Caco-2 (cell line): ENCODE measurements at regions not wholly inside any gene's neighbourhood (a gene's known extent, or its start where the extent isn't known, plus 50 kb on each side); places are given as distances from the start of the nearest gene placed in this dataset.

Source experiments
- BruUV-seq: library from RNA; stranded (reverse); fragments of 400-500 nt; replicated peaks from 2 replicates; lab custom pipeline; 2021; lab: Mats Ljungman, UMichigan
- CTCF ChIA-PET: fragments of 300-600 bp; sonication (Branson Sonifier 250); formaldehyde crosslinking; loops from one replicate; lab custom pipeline; 2022; ENCODE audit warnings: antibody characterized with exemption; lab: Charles Lee
- POLR2A ChIA-PET: fragments of 300-600 bp; sonication (Branson Sonifier 250); formaldehyde crosslinking; loops from one replicate; lab custom pipeline; 2022; ENCODE audit warnings: antibody characterized with exemption; lab: Charles Lee
- DNase-seq, 2 experiments: peaks; one replicate each; pipeline versions ENCODE4 v3.0.0 to v3.0.0-alpha.2; 2020 to 2022
- H3K27me3 ChIP-seq: replicated peaks from 2 replicates; pipeline ENCODE4 v1.6.0; 2011; ENCODE audit warnings: low read length; ENCODE audit not compliant: control insufficient read depth, insufficient read depth
- H3K36me3 ChIP-seq: 2 replicates; pipeline ENCODE4 v1.5.1; 2011; ENCODE audit warnings: low read length; ENCODE audit not compliant: control insufficient read depth, insufficient read depth
- H3K4me1 ChIP-seq: fragments of 250-450 bp; sonication (Bioruptor Pico); 2 replicates; pipeline ENCODE4 v1.5.1; 2020; ENCODE audit warnings: mild to moderate bottlenecking
- H3K4me3 ChIP-seq: 2 replicates; pipeline ENCODE4 v1.5.1; 2011; ENCODE audit warnings: low read depth, mild to moderate bottlenecking, control low read depth, low read length
- H3K9me3 ChIP-seq: fragments of 250-450 bp; sonication (Bioruptor Pico); 2 replicates; pipeline ENCODE4 v1.5.1; 2020; ENCODE audit warnings: mild to moderate bottlenecking, moderate library complexity
- H3K27ac Mint-ChIP-seq: one replicate; pipeline ENCODE4 v1.8.0; 2022; ENCODE audit warnings: mixed read lengths; ENCODE audit not compliant: unreplicated experiment
- H3K27me3 Mint-ChIP-seq: one replicate; pipeline ENCODE4 v1.8.0; 2022; ENCODE audit warnings: mixed read lengths; ENCODE audit not compliant: insufficient read depth, unreplicated experiment
- H3K36me3 Mint-ChIP-seq: one replicate; pipeline ENCODE4 v1.8.0; 2022; ENCODE audit warnings: mild to moderate bottlenecking, mixed read lengths; ENCODE audit not compliant: insufficient read depth, unreplicated experiment
- H3K4me1 Mint-ChIP-seq: one replicate; pipeline ENCODE4 v1.8.0; 2022; ENCODE audit warnings: low read depth, mixed read lengths; ENCODE audit not compliant: unreplicated experiment
- H3K4me3 Mint-ChIP-seq: one replicate; pipeline ENCODE4 v1.8.0; 2022; ENCODE audit warnings: mild to moderate bottlenecking, moderate library complexity, mixed read lengths; ENCODE audit not compliant: unreplicated experiment
- H3K9me3 Mint-ChIP-seq: one replicate; pipeline ENCODE4 v1.8.0; 2022; ENCODE audit warnings: mixed read lengths; ENCODE audit not compliant: unreplicated experiment
- CTCF ChIP-seq, 2 experiments: fragments of 200-600 bp in 1 of 2; IDR thresholded peaks; 1 replicate in 1 of 2; 2 replicates in 1 of 2; pipeline versions ENCODE4 v1.5.1 to v1.8.0; 2011 to 2022; ENCODE audit warnings: antibody characterized with exemption in 1 of 2, control low read depth in 1 of 2, inconsistent platforms in 1 of 2, low read depth in 1 of 2, low read length in 1 of 2, mild to moderate bottlenecking in 1 of 2, moderate library complexity in 1 of 2; ENCODE audit not compliant: insufficient read depth in 1 of 2, severe bottlenecking in 1 of 2, unreplicated experiment in 1 of 2
- intact Hi-C: fragments of 100-400 bp; cut with micrococcal nuclease; formaldehyde crosslinking; loops from one replicate; pipeline ENCODE4 v1.10.0; 2022; ENCODE audit not compliant: unreplicated experiment

- Mint-ChIP-seq H3K27me3 (peaks cover 11% of the 10 kb centered on the region), H3K4me3 (no peak overlapping the region), H3K27ac (no peak overlapping the region), H3K4me1 (no peaks in the 10 kb centered on the region), H3K9me3 (peaks cover 35% of the 10 kb centered on the region), H3K36me3 (no peaks in the 10 kb centered on the region)
- Histone ChIP-seq H3K27me3 (0 out of 2 replicates have a peak, but pooled peaks cover 1% of the 10 kb centered on the region), H3K4me3 (no peak overlapping the region), H3K9me3 (peaks cover 12% of the 10 kb centered on the region), H3K36me3 (no peaks in the 10 kb centered on the region), H3K4me1 (no peaks in the 10 kb centered on the region)
- no peak for DNase-seq
- intact Hi-C loops: no loop called here
- BruUV-seq: no TSS peak
- ChIA-PET POLR2A (no interaction called here), CTCF (no interaction called here)
- no peak for TF ChIP-seq CTCF (IDR thresholded peaks at IDR 0.05; ENCODE audit: insufficient read depth in 1 of 2, low read depth in 1 of 2, low read length in 1 of 2, severe bottlenecking in 1 of 2, unreplicated experiment in 1 of 2)
Measured at GRCh38 chr6:4380881-4381281, 245.5 kb upstream of the ECI2 start.

- no TSS peak for BruUV-seq
- H3K27me3 ChIP-seq: 0 out of 2 replicates have a peak, but pooled peaks cover 1% of the 10 kb centered on the region
- CTCF ChIA-PET: no interaction called here
- no peaks in the 10 kb centered on the region for H3K36me3 ChIP-seq
- Mint-ChIP-seq H3K9me3 (peaks cover 30% of the 10 kb centered on the region), H3K4me3 (no peak overlapping the region), H3K36me3 (no peaks in the 10 kb centered on the region), H3K27ac (no peak overlapping the region), H3K4me1 (no peaks in the 10 kb centered on the region), H3K27me3 (peaks cover 11% of the 10 kb centered on the region)
- H3K4me1 ChIP-seq: no peaks in the 10 kb centered on the region
- H3K4me3 ChIP-seq: no peak overlapping the region
- intact Hi-C loops: no loop called here
- no peak for DNase-seq
- no peak for TF ChIP-seq CTCF (IDR thresholded peaks at IDR 0.05; ENCODE audit: insufficient read depth in 1 of 2, low read depth in 1 of 2, low read length in 1 of 2, severe bottlenecking in 1 of 2, unreplicated experiment in 1 of 2)
- H3K9me3 ChIP-seq: peaks cover 12% of the 10 kb centered on the region
- POLR2A ChIA-PET: no interaction called here
Measured at GRCh38 chr6:4379958-4380357, 244.6 kb upstream of the ECI2 start.

- CTCF ChIA-PET: no interaction called here
- H3K36me3 Mint-ChIP-seq: no peaks in the 10 kb centered on the region
- intact Hi-C loops: no loop called here
Measured at GRCh38 chr6:4378319-4378996, 243.1 kb upstream of the ECI2 start.

More at GRCh38 chr6:4378319-4378996, 243.1 kb upstream of the ECI2 start:
- Histone ChIP-seq H3K9me3 (0 out of 2 replicates have a peak, but pooled peaks cover 2% of the 10 kb centered on the region), H3K4me1 (no peaks in the 10 kb centered on the region), H3K4me3 (no peak overlapping the region), H3K36me3 (no peaks in the 10 kb centered on the region), H3K27me3 (0 out of 2 replicates have a peak, but pooled peaks cover 1% of the 10 kb centered on the region)
- Mint-ChIP-seq H3K4me3 (no peak overlapping the region), H3K4me1 (peaks cover 6% of the 10 kb centered on the region), H3K9me3 (peaks cover 15% of the 10 kb centered on the region), H3K27me3 (peaks cover 14% of the 10 kb centered on the region), H3K27ac (no peak overlapping the region)
- DNase-seq: no peak
- BruUV-seq: no TSS peak
- POLR2A ChIA-PET: no interaction called here
- TF ChIP-seq CTCF (IDR thresholded peaks at IDR 0.05; ENCODE audit: insufficient read depth in 1 of 2, low read depth in 1 of 2, low read length in 1 of 2, severe bottlenecking in 1 of 2, unreplicated experiment in 1 of 2): no peak
